Calu3 (cell line): ENCODE measurements at regions not wholly inside any gene's neighbourhood (a gene's known extent, or its start where the extent isn't known, plus 50 kb on each side); places are given as distances from the start of the nearest gene placed in this dataset.

ENCODE experiments used
- BruUV-seq: library from RNA; stranded (reverse); fragments of 400-500 nt; replicated peaks from 2 replicates; lab custom pipeline; 2021; lab: Mats Ljungman, UMichigan
- CTCF ChIA-PET: fragments of 300-600 bp; sonication (Branson Sonifier 250); formaldehyde crosslinking; loops from one replicate; lab custom pipeline; 2022; ENCODE audit warnings: antibody characterized with exemption; lab: Charles Lee
- DNase-seq: peaks from one replicate; pipeline ENCODE4 v3.0.0; 2022
- H3K27ac Mint-ChIP-seq: one replicate; pipeline ENCODE4 v1.8.0; 2022; ENCODE audit warnings: mixed read lengths; ENCODE audit not compliant: unreplicated experiment
- H3K27me3 Mint-ChIP-seq: one replicate; pipeline ENCODE4 v1.8.0; 2022; ENCODE audit warnings: mixed read lengths; ENCODE audit not compliant: unreplicated experiment
- H3K36me3 Mint-ChIP-seq: one replicate; pipeline ENCODE4 v1.8.0; 2022; ENCODE audit warnings: mild to moderate bottlenecking, moderate library complexity, mixed read lengths; ENCODE audit not compliant: insufficient read depth, unreplicated experiment
- H3K4me1 Mint-ChIP-seq: one replicate; pipeline ENCODE4 v1.8.0; 2022; ENCODE audit warnings: mild to moderate bottlenecking, low read depth, mixed read lengths; ENCODE audit not compliant: unreplicated experiment
- H3K4me3 Mint-ChIP-seq: one replicate; pipeline ENCODE4 v1.8.0; 2022; ENCODE audit warnings: mild to moderate bottlenecking, low read depth, moderate library complexity, mixed read lengths; ENCODE audit not compliant: unreplicated experiment
- H3K9me3 Mint-ChIP-seq: one replicate; pipeline ENCODE4 v1.8.0; 2022; ENCODE audit warnings: low read depth, mixed read lengths; ENCODE audit not compliant: unreplicated experiment
- CTCF ChIP-seq: fragments of 200-600 bp; IDR thresholded peaks from one replicate; pipeline ENCODE4 v1.8.0; 2022; ENCODE audit warnings: antibody characterized with exemption; ENCODE audit not compliant: unreplicated experiment
- intact Hi-C: fragments of 100-400 bp; cut with micrococcal nuclease; formaldehyde crosslinking; loops from one replicate; pipeline ENCODE4 v1.10.0; 2022; ENCODE audit not compliant: unreplicated experiment

GRCh38 chr13:97161582-97162231 lies 60.4 kb upstream of the MBNL2 start:
- H3K9me3 Mint-ChIP-seq: no peaks in the 10 kb centered on the region
- no peak for TF ChIP-seq CTCF
- peaks cover 10% of the 10 kb centered on the region for H3K36me3 Mint-ChIP-seq
- intact Hi-C loops: no loop called here
- CTCF ChIA-PET: no interaction called here
- no peak overlapping the region for H3K27ac Mint-ChIP-seq
- no TSS peak for BruUV-seq
- H3K4me1 Mint-ChIP-seq: peaks cover 9% of the 10 kb centered on the region
- no peak for DNase-seq
- no peaks in the 10 kb centered on the region for H3K27me3 Mint-ChIP-seq
- no peak overlapping the region for H3K4me3 Mint-ChIP-seq

DNA sequence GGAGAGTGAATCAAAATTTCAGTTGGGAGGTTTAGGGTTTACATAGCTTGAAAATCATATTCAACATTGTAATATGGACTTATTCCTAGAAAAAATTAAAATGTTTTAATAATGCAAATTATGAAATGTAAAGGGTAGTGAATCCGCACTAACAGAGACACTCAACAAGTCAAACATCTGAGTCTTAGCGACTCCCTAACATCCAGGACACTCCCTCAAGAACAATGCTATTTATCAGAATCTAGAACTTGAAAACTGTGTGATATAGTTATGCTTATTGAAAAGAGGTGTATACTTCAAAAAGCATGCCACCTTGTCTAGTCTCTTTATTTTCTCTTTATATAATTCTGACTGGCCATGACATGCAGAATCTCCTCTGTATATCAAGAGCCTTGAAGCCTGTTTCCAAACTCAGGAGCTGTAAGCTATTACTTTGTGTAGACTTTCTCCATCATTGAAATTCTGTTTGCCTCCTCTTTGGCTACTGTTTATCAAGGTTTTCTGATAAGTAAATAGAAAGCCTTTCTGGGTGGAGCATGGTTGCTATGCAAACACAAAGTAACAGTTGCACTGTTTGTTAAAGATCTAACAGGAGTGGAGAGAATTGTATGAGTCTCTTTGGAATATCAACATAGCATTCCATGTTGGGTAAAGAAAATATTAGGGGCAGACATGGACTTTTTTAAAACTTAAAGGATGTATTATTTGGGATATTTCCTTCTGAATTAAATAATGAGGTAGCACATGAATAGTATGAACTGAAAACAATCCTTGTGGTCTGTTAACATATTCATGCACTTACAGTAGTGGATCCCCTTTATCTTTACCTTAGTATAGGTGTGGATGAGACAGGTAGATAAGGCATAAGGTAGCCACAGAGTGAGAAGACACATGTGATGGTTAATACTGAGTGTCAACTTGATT lies 56.4 kb upstream of the MBNL2 start:
- no peaks in the 10 kb centered on the region for H3K9me3 Mint-ChIP-seq
- TF ChIP-seq CTCF: no peak
- no peaks in the 10 kb centered on the region for H3K27me3 Mint-ChIP-seq
- H3K36me3 Mint-ChIP-seq: peaks cover 10% of the 10 kb centered on the region
- H3K27ac Mint-ChIP-seq: peak overlapping the region; percentile 63
- DNase-seq: no peak
- no TSS peak for BruUV-seq
- no peak overlapping the region for H3K4me3 Mint-ChIP-seq
- peaks cover 9% of the 10 kb centered on the region for H3K4me1 Mint-ChIP-seq
- intact Hi-C loops: no loop called here
- CTCF ChIA-PET: no interaction called here

DNA sequence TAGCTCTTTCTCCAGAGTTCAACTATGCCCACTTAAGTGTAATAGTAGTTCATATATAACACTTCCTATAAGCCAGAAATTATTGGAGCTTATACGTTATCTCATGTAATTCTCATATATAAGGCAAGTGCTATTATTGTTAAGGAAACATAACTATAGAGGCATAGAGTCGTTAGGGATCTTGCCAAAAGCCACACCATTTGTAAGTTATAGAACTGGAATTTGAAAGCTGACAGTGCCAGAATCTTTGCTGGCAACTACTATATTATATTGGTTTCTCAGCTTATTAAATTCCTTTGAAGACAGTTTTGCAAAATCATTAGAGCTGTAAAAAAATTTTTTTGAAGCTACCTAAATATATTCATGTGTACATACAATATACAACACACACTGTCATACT lies 51.0 kb upstream of the MBNL2 start:
- CTCF ChIA-PET: no interaction called here

More for the DNA sequence above, 51.0 kb upstream of the MBNL2 start:
- Mint-ChIP-seq H3K27me3 (no peaks in the 10 kb centered on the region), H3K4me1 (peaks cover 9% of the 10 kb centered on the region), H3K9me3 (peaks cover 3% of the 10 kb centered on the region), H3K27ac (no peak overlapping the region), H3K4me3 (no peak overlapping the region), H3K36me3 (no peaks in the 10 kb centered on the region)
- no peak for DNase-seq
- no peak for TF ChIP-seq CTCF
- BruUV-seq: no TSS peak
- intact Hi-C loops: no loop called here
